Keratinocyte (primary cell): ENCODE measurements at regions not wholly inside any gene's neighbourhood (a gene's known extent, or its start where the extent isn't known, plus 50 kb on each side); places are given as distances from the start of the nearest gene placed in this dataset.

Experiments used
- DNase-seq: peaks from one replicate; pipeline ENCODE4 v3.0.0-alpha.2; 2011; ENCODE audit warnings: low read depth, missing footprints, low spot score
- FAIRE-seq: peaks from 2 replicates; lab custom pipeline; 2011; peaks lifted over from hg19 to GRCh38; lab: Jason Lieb, UNC
- H2AFZ ChIP-seq: 2 replicates; pipeline ENCODE4 v1.6.0; 2012; ENCODE audit warnings: low read length, control low read depth, inconsistent platforms; ENCODE audit not compliant: control insufficient read depth
- H3K27ac ChIP-seq: 2 replicates; pipeline ENCODE4 v1.5.1; 2011; ENCODE audit warnings: low read length; ENCODE audit not compliant: control insufficient read depth, insufficient read depth
- H3K27me3 ChIP-seq: 3 replicates; pipeline ENCODE4 v1.6.0; 2011; ENCODE audit warnings: low read length; ENCODE audit not compliant: control insufficient read depth, insufficient read depth; ENCODE audit errors: extremely low read depth
- H3K36me3 ChIP-seq, 2 experiments: 2 replicates in 1 of 2; 3 replicates in 1 of 2; pipeline ENCODE4 v1.5.1; 2011; ENCODE audit warnings: low read length in 2 of 2, mild to moderate bottlenecking in 1 of 2; ENCODE audit not compliant: control insufficient read depth in 2 of 2, insufficient read depth in 2 of 2; ENCODE audit errors: extremely low read depth in 1 of 2
- H3K4me1 ChIP-seq: 3 replicates; pipeline ENCODE4 v1.5.1; 2011; ENCODE audit warnings: low read length; ENCODE audit not compliant: control insufficient read depth, insufficient read depth; ENCODE audit errors: extremely low read depth
- H3K4me2 ChIP-seq: 3 replicates; pipeline ENCODE4 v1.6.0; 2011; ENCODE audit warnings: low read depth, low read length; ENCODE audit not compliant: control insufficient read depth, insufficient read depth; ENCODE audit errors: extremely low read depth
- H3K4me3 ChIP-seq, 3 experiments: fragments of 200-600 bp in 1 of 3; sonication (generic) in 1 of 3; 2 replicates in 2 of 3; 3 replicates in 1 of 3; pipeline ENCODE4 v1.5.1; 2011 to 2016; ENCODE audit warnings: low read length in 3 of 3, mild to moderate bottlenecking in 3 of 3, control low read depth in 2 of 3, inconsistent platforms in 1 of 3, low read depth in 1 of 3, mixed read lengths in 1 of 3, mixed run types in 1 of 3, moderate library complexity in 1 of 3; ENCODE audit not compliant: control insufficient read depth in 2 of 3, insufficient read depth in 2 of 3; ENCODE audit errors: extremely low read depth in 1 of 3
- H3K79me2 ChIP-seq: 2 replicates; pipeline ENCODE4 v1.6.0; 2012; ENCODE audit warnings: low read length; ENCODE audit not compliant: control insufficient read depth, insufficient read depth
- H3K9ac ChIP-seq: 3 replicates; pipeline ENCODE4 v1.6.0; 2011; ENCODE audit warnings: low read length; ENCODE audit not compliant: control insufficient read depth, insufficient read depth; ENCODE audit errors: extremely low read depth
- H3K9me1 ChIP-seq: 3 replicates; pipeline ENCODE4 v1.6.0; 2011; ENCODE audit warnings: low read length; ENCODE audit not compliant: control insufficient read depth, insufficient read depth; ENCODE audit errors: extremely low read depth
- H3K9me3 ChIP-seq: 2 replicates; pipeline ENCODE4 v1.5.1; 2012; ENCODE audit warnings: low read depth, low read length; ENCODE audit not compliant: control insufficient read depth
- H4K20me1 ChIP-seq: 3 replicates; pipeline ENCODE4 v1.6.0; 2011; ENCODE audit warnings: low read length; ENCODE audit not compliant: control insufficient read depth, insufficient read depth; ENCODE audit errors: extremely low read depth
- EZH2 ChIP-seq: IDR thresholded peaks from one replicate; pipeline ENCODE4 v1.6.1; 2012; ENCODE audit warnings: inconsistent platforms, mild to moderate bottlenecking, low read length, moderate library complexity
- dilution Hi-C: fragments of 300-500 bp; cut with MboI; formaldehyde crosslinking; loops from one replicate; pipeline ENCODE4 v1.7.0; 2020; ENCODE audit warnings: low sequenced_read_pairs; ENCODE audit not compliant: extremely low pct_ligation_motif_present
- TF ChIP-seq, protein P1 (sequence below), 3 experiments: IDR thresholded peaks in 1 of 3; conservative IDR thresholded peaks in 1 of 3; optimal IDR thresholded peaks in 1 of 3; 2 replicates in 2 of 3; 3 replicates in 1 of 3; pipeline versions ENCODE3 to v1.5.1; 2011; ENCODE audit warnings: low read length in 3 of 3, mild to moderate bottlenecking in 3 of 3, moderate library complexity in 2 of 3, control low read depth in 1 of 3, inconsistent platforms in 1 of 3; ENCODE audit not compliant: insufficient read depth in 2 of 3; ENCODE audit errors: extremely low read depth in 1 of 3

DNA sequence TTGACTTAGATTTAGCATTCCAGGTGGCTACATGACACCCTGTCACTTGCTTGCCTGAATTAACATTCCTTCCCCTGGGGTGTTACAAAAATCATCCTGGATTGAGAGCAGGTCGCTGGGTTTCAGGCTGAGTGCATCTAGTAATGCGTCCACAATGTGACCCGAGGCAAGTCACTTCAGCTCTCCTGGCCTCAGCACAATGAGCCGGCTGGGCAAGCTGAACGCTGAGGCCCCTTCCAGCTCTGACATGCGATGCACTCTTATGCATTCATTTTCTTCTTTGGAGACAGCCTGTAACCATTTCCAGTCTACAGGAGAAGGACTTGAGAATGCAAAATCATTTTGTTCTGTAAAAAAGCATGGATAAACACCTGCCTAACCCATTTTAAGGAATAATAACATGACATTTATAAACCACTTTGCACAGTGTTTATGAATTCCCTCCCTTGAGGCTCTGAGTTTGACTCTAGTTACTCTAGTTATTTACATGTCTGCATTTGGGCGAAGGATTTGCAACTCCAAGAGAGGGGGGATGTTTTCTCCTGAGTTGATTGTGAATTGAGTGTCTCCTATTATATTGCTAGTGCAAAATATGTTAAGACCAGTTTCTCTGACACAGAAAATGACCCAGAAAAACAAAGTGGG, 63.0 kb upstream of the CPO start:
- Histone ChIP-seq H3K9me3 (no peaks in the 10 kb centered on the region), H3K79me2 (no peaks in the 10 kb centered on the region), H3K9me1 (no peaks in the 10 kb centered on the region), H3K36me3 (no peaks in the 10 kb centered on the region), H3K4me2 (no peak overlapping the region), H3K4me1 (no peaks in the 10 kb centered on the region), H3K9ac (no peak overlapping the region), H3K27me3 (no peaks in the 10 kb centered on the region), H2AFZ (no peak overlapping the region), H3K27ac (no peak overlapping the region), H4K20me1 (no peaks in the 10 kb centered on the region), H3K4me3 (no peak overlapping the region)
- DNase-seq = no peak
- TF ChIP-seq, protein P1, sequence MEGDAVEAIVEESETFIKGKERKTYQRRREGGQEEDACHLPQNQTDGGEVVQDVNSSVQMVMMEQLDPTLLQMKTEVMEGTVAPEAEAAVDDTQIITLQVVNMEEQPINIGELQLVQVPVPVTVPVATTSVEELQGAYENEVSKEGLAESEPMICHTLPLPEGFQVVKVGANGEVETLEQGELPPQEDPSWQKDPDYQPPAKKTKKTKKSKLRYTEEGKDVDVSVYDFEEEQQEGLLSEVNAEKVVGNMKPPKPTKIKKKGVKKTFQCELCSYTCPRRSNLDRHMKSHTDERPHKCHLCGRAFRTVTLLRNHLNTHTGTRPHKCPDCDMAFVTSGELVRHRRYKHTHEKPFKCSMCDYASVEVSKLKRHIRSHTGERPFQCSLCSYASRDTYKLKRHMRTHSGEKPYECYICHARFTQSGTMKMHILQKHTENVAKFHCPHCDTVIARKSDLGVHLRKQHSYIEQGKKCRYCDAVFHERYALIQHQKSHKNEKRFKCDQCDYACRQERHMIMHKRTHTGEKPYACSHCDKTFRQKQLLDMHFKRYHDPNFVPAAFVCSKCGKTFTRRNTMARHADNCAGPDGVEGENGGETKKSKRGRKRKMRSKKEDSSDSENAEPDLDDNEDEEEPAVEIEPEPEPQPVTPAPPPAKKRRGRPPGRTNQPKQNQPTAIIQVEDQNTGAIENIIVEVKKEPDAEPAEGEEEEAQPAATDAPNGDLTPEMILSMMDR (optimal IDR thresholded peaks at IDR 0.05 in 1 of 3, IDR thresholded peaks at IDR 0.05 in 1 of 3, conservative IDR thresholded peaks at IDR 0.05 in 1 of 3; ENCODE audit: extremely low read depth in 1 of 3, insufficient read depth in 2 of 3, low read length in 3 of 3) = no peak
- no peak for TF ChIP-seq EZH2
- FAIRE-seq = no peak
- dilution Hi-C loops = no loop called here

DNA sequence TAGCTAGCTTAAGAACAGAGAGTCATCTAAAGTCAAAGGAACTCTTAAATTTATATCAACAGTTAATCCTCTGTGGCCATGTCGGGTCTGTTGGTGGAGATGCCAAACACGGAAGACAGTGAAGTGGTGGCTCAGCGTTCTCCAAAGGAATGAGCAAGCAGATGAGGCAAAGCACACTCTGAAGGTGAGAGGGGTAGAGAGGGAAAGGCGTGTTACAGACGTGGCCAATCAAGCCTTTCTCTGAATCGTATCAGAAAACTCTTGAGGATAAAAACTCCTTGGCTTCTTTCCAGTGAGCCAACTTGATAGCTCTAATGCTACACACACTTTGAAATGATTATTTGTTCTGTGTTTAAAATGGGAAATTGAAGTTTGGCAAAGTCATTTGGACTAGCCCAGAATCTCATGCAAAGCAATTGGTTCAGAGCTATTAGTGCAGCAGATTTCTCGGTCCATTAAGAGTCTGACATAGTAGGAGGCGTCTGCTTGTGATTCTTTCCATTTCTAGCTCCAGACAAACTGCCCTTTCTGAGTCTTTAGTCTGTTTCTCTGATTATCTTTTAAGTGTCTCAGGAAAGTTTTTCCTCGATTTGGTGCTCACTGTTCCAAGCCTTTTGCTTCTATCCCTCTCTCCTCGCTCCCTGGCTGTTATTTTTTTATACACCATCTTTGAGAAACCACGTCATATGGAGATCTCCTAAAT, 57.5 kb upstream of the CPO start:
- H3K9me3 ChIP-seq = no peaks in the 10 kb centered on the region
- no peaks in the 10 kb centered on the region for H3K9me1 ChIP-seq
- TF ChIP-seq, protein P1 (optimal IDR thresholded peaks at IDR 0.05 in 1 of 3, IDR thresholded peaks at IDR 0.05 in 1 of 3, conservative IDR thresholded peaks at IDR 0.05 in 1 of 3; ENCODE audit: extremely low read depth in 1 of 3, insufficient read depth in 2 of 3, low read length in 3 of 3) = no peak
- no peak for TF ChIP-seq EZH2
- H3K27me3 ChIP-seq = no peaks in the 10 kb centered on the region
- DNase-seq (no peak), FAIRE-seq (no peak)
- H3K9ac ChIP-seq = no peak overlapping the region
- H3K4me3 ChIP-seq = no peak overlapping the region
- no peak overlapping the region for H3K27ac ChIP-seq
- dilution Hi-C loops = no loop called here
- no peaks in the 10 kb centered on the region for H3K4me1 ChIP-seq
- no peaks in the 10 kb centered on the region for H4K20me1 ChIP-seq
- no peaks in the 10 kb centered on the region for H3K36me3 ChIP-seq
- no peaks in the 10 kb centered on the region for H3K79me2 ChIP-seq
- no peak overlapping the region for H2AFZ ChIP-seq
- H3K4me2 ChIP-seq = no peak overlapping the region
